ENCODE measurements at regions not wholly inside any gene's neighbourhood (a gene's known extent, or its start where the extent isn't known, plus 50 kb on each side); places are given as distances from the start of the nearest gene placed in this dataset.
"Not testable (repeated sequence)": the region's sequence is repeated elsewhere in the genome, so short reads cannot be mapped to it uniquely, and the experiment has no call there.

DNA sequence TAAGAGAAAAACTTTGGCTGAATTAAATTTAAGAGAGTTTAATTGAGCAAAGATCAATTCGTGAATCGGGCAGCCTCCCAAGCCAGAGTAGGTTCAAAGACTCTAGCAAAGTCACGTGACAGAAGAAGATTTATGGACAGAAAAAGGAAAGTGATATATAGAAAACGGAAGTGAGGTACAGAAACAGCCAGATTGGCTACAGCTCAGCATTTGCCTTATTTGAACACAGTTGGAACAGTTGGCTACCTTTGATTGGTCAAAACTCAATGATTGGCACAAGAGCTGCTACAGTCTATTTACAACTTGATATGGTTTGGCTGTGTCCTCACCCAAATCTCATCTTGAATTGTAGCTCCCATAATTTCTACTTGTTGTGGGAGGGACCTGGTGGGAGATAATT is 102.6 kb downstream of the PLG start:
- Histone ChIP-seq H3K27ac (ENCODE audit: low read length) (no peak overlapping the region), H3K9me3 (ENCODE audit: control insufficient read depth, low read depth, low read length) (no peaks in the 10 kb centered on the region), H3K4me1 (ENCODE audit: control insufficient read depth, low read depth, low read length) (no peaks in the 10 kb centered on the region), H3K27me3 (ENCODE audit: control insufficient read depth, insufficient read depth, low read length) (no peaks in the 10 kb centered on the region), H3K36me3 (ENCODE audit: control insufficient read depth, low read depth, low read length) (no peaks in the 10 kb centered on the region), H3K4me3 (ENCODE audit: low read length) (no peak overlapping the region), H3K9ac (ENCODE audit: low read length) (no peak overlapping the region)

DNA sequence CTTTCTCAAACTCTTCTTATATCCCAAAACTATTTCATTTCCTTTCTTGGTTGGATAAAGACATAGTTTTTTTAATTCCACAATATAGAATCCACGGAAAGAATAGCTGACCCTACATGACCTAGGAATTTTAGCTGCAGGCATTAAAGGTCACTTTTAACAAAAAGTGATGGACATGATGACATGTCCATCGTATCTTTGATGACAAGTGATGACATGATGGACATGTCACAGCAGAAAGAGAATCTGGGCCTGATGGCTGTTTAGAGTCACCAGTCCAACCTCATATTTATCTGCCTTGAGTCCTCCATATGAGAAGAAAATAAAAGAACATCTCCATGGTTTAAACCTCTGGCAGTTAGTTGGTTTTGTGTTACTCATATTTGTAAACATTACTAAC is 106.2 kb downstream of the PLG start:
- H3K4me1 ChIP-seq (ENCODE audit: control insufficient read depth, low read depth, low read length), result no peaks in the 10 kb centered on the region
- no peak overlapping the region for H3K4me3 ChIP-seq (ENCODE audit: low read length)
- no peak overlapping the region for H3K9ac ChIP-seq (ENCODE audit: low read length)
- H3K36me3 ChIP-seq (ENCODE audit: control insufficient read depth, low read depth, low read length), result no peaks in the 10 kb centered on the region
- H3K27me3 ChIP-seq (ENCODE audit: control insufficient read depth, insufficient read depth, low read length), result no peaks in the 10 kb centered on the region
- H3K9me3 ChIP-seq (ENCODE audit: control insufficient read depth, low read depth, low read length), result no peaks in the 10 kb centered on the region
- no peak overlapping the region for H3K27ac ChIP-seq (ENCODE audit: low read length)

DNA sequence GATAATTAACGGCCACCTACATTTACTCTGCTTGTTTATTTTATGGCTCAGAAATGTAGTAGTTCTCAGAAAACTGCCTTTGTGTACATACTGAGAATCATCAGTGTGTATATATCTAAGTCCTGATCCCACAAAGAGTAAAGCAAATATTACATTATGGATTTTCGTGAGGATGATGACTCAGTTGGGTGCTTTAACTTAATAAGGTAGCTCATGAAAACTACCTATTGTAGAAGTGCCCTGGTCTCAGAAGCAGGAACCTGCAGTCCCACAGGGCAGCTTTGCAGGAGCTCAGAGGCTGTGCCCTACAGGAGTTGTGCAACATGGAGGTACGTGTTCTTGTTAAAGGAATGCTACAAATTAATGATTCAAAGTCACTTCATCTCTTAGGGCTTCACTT is 108.2 kb downstream of the PLG start:
- Histone ChIP-seq H3K9me3 (ENCODE audit: control insufficient read depth, low read depth, low read length) (no peaks in the 10 kb centered on the region), H3K9ac (ENCODE audit: low read length) (no peak overlapping the region), H3K27me3 (ENCODE audit: control insufficient read depth, insufficient read depth, low read length) (no peaks in the 10 kb centered on the region), H3K27ac (ENCODE audit: low read length) (no peak overlapping the region), H3K4me1 (ENCODE audit: control insufficient read depth, low read depth, low read length) (no peaks in the 10 kb centered on the region), H3K4me3 (ENCODE audit: low read length) (no peak overlapping the region), H3K36me3 (ENCODE audit: control insufficient read depth, low read depth, low read length) (no peaks in the 10 kb centered on the region)

DNA sequence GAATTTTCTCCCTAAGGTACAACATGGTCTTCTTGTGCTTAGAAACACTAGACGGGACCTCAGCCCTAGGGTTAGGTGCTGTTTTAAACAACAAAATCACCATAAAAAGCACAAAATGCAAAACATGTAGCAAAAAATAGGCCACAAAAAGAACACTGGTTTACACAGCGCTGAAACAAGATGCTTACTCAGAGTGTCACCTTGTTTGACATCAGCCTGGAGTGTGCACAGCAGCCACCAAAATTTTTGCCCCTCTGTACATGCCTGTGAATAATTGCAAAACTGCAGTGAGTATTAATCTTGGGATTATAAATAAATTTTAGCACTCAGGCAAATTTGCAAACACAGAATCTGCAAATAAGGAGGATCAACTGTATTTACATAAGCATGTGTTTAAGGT is 110.1 kb downstream of the PLG start:
- Histone ChIP-seq H3K36me3 (ENCODE audit: control insufficient read depth, low read depth, low read length) (no peaks in the 10 kb centered on the region), H3K4me1 (ENCODE audit: control insufficient read depth, low read depth, low read length) (no peaks in the 10 kb centered on the region), H3K9ac (ENCODE audit: low read length) (no peak overlapping the region), H3K4me3 (ENCODE audit: low read length) (no peak overlapping the region), H3K27ac (ENCODE audit: low read length) (no peak overlapping the region), H3K9me3 (ENCODE audit: control insufficient read depth, low read depth, low read length) (no peaks in the 10 kb centered on the region), H3K27me3 (ENCODE audit: control insufficient read depth, insufficient read depth, low read length) (no peaks in the 10 kb centered on the region)

DNA sequence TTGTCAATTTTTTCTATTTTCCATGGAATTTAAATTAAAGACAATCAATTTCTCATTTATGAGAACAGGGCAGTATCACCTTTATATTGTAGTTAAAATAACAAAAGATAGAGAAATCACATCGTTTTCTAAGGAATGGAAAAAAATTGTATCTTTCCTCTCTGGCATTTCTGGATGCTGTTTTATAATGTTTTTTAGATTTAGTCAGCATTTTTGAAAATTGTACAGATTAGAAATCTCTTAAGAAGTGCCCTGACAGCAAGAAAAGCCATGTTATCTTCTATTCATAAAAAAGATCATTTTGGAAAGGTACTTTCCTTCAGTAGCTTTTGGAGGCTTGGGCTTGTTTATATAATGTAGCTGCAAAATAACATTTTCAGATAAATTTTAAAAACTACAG is 116.9 kb downstream of the PLG start:
- Histone ChIP-seq H3K9me3 (ENCODE audit: control insufficient read depth, low read depth, low read length) (peaks cover 3% of the 10 kb centered on the region), H3K4me1 (ENCODE audit: control insufficient read depth, low read depth, low read length) (no peaks in the 10 kb centered on the region), H3K27me3 (ENCODE audit: control insufficient read depth, insufficient read depth, low read length) (no peaks in the 10 kb centered on the region), H3K36me3 (ENCODE audit: control insufficient read depth, low read depth, low read length) (no peaks in the 10 kb centered on the region), H3K4me3 (ENCODE audit: low read length) (no peak overlapping the region), H3K27ac (ENCODE audit: low read length) (no peak overlapping the region), H3K9ac (ENCODE audit: low read length) (no peak overlapping the region)

DNA sequence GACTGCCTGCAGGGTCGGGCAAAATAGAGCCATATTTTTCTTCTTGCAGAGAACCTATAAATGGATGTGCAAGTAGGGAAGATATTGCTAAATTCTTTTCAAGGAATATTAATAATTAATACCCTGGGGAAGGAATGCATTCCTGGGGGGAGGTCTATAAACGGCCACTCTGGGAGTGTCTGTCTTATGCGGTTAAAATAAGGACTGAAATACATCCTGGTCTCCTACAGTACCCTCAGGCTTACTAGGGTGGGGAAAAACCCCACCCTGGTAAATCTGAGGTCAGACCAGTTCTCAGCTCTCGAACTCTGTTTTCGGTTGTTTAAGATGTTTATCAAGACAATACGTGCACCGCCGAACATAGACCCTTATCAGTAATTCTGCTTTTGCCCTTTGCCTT is 118.6 kb downstream of the PLG start:
- H3K9me3 ChIP-seq (ENCODE audit: control insufficient read depth, low read depth, low read length); H3K27ac ChIP-seq (ENCODE audit: low read length); H3K4me1 ChIP-seq (ENCODE audit: control insufficient read depth, low read depth, low read length); H3K9ac ChIP-seq (ENCODE audit: low read length); H3K4me3 ChIP-seq (ENCODE audit: low read length); H3K36me3 ChIP-seq (ENCODE audit: control insufficient read depth, low read depth, low read length); H3K27me3 ChIP-seq (ENCODE audit: control insufficient read depth, insufficient read depth, low read length): not testable (repeated sequence)

DNA sequence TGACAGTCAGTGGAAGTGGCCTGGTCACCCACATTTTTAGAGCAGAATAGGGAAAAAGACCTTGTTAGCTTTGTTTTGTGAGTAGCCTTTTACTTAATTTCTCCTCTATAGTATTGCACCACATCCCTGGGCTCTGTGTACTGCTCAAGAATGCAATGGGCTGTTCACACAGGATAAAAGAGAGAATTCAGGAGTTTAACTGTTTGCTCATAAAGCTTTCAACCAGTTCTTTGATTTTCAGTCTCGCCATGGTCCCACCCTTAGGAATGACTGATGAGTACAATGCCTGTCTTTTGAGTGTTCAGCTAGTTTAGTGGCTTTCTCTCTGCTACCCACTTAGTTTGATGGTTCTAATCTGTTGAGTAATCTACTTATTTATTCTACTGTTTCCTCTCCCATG is 129.7 kb downstream of the PLG start:
- Histone ChIP-seq H3K9ac (ENCODE audit: low read length) (no peak overlapping the region), H3K4me1 (ENCODE audit: control insufficient read depth, low read depth, low read length) (no peaks in the 10 kb centered on the region), H3K36me3 (ENCODE audit: control insufficient read depth, low read depth, low read length) (no peaks in the 10 kb centered on the region), H3K27ac (ENCODE audit: low read length) (no peak overlapping the region), H3K9me3 (ENCODE audit: control insufficient read depth, low read depth, low read length) (no peaks in the 10 kb centered on the region), H3K4me3 (ENCODE audit: low read length) (no peak overlapping the region), H3K27me3 (ENCODE audit: control insufficient read depth, insufficient read depth, low read length) (no peaks in the 10 kb centered on the region)

DNA sequence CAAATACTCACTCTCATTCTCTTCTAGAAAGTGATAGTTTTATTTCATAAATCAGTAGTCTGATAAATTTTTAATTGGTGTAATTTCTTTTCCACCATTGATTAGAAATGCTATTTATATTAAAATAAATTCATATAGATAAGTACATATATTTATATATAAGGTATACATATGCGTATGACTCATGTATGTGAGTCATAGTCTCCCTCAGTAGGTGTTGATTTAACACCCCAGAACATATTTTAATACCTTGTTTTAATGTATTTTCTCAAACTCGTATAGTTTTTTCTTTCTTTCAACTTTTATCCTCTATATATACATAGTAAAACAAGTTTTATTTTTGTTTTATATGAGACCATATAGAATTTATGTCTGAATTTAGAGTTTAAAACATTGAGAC is 130.4 kb downstream of the PLG start:
- H3K9ac ChIP-seq (ENCODE audit: low read length), result no peak overlapping the region
- no peaks in the 10 kb centered on the region for H3K4me1 ChIP-seq (ENCODE audit: control insufficient read depth, low read depth, low read length)
- H3K27ac ChIP-seq (ENCODE audit: low read length), result no peak overlapping the region
- no peak overlapping the region for H3K4me3 ChIP-seq (ENCODE audit: low read length)
- no peaks in the 10 kb centered on the region for H3K27me3 ChIP-seq (ENCODE audit: control insufficient read depth, insufficient read depth, low read length)
- no peaks in the 10 kb centered on the region for H3K36me3 ChIP-seq (ENCODE audit: control insufficient read depth, low read depth, low read length)
- H3K9me3 ChIP-seq (ENCODE audit: control insufficient read depth, low read depth, low read length), result no peaks in the 10 kb centered on the region

DNA sequence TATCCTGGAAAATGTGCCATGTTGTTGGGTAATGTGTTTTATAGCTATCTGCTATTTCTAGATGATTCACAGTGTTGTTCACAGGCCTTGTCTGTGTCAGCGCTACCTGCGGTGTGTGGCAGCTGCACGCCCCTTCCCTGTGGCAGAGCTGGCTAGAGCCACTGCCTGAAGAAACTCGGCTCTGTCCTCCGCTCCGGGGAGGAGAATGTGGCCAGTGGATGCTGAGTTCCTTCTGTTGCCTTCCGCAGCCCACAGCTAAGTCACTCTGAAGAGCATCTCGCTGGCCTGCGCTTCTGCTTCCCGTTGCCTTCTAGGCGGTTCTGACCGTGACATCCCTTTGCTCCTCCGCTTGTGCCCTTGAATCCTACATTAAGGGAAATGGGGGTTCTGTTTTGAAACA is 135.1 kb downstream of the PLG start:
- no peak overlapping the region for H3K9ac ChIP-seq (ENCODE audit: low read length)
- no peaks in the 10 kb centered on the region for H3K36me3 ChIP-seq (ENCODE audit: control insufficient read depth, low read depth, low read length)
- no peak overlapping the region for H3K27ac ChIP-seq (ENCODE audit: low read length)
- no peaks in the 10 kb centered on the region for H3K27me3 ChIP-seq (ENCODE audit: control insufficient read depth, insufficient read depth, low read length)
- no peaks in the 10 kb centered on the region for H3K9me3 ChIP-seq (ENCODE audit: control insufficient read depth, low read depth, low read length)
- no peaks in the 10 kb centered on the region for H3K4me1 ChIP-seq (ENCODE audit: control insufficient read depth, low read depth, low read length)
- no peak overlapping the region for H3K4me3 ChIP-seq (ENCODE audit: low read length)

DNA sequence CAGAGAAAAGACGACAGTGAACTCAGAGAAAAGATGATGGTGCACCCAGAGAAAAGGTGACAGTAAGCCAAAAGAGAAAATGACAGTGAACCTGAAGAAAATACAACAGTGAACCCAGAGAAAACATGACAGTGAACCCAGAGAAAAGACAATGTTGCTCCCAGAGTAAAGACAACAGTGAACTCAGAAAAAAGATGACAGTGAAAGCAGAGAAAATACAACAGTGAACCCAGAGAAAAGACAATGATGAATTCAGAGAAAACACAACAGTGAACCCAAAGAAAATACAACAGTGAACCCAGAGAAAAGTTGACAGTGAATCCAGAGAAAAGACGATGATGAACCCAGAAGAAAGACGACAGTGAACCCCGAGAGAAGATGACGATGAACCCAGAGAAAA is 140.5 kb upstream of the MAP3K4 start:
- H3K4me3 ChIP-seq (ENCODE audit: low read length), result no peak overlapping the region
- H3K27me3 ChIP-seq (ENCODE audit: control insufficient read depth, insufficient read depth, low read length), result no peaks in the 10 kb centered on the region
- no peaks in the 10 kb centered on the region for H3K9me3 ChIP-seq (ENCODE audit: control insufficient read depth, low read depth, low read length)
- H3K9ac ChIP-seq (ENCODE audit: low read length), result no peak overlapping the region
- H3K27ac ChIP-seq (ENCODE audit: low read length), result no peak overlapping the region
- H3K4me1 ChIP-seq (ENCODE audit: control insufficient read depth, low read depth, low read length), result no peaks in the 10 kb centered on the region
- H3K36me3 ChIP-seq (ENCODE audit: control insufficient read depth, low read depth, low read length), result no peaks in the 10 kb centered on the region

DNA sequence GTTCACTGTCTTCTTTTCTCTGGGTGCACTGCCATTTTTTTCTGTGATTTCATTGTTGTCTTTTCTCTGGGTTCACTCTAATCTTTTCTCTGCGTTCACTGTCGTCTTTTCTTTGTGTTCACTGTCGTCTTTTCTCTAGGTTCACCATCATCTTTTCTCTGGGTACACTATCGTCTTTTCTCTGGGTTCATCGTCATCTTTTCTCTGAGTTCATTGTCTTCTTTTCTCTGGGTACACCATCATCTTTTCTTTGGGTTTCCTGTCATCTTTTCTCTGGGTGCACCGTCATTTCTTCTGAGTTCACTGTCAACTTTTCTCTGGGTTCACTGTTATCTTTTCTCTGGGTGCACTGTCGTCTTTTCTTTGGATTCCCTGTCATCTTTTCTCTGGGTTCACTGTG is 137.6 kb upstream of the MAP3K4 start:
- H3K4me1 ChIP-seq (ENCODE audit: control insufficient read depth, low read depth, low read length), result no peaks in the 10 kb centered on the region
- H3K4me3 ChIP-seq (ENCODE audit: low read length), result no peak overlapping the region

DNA sequence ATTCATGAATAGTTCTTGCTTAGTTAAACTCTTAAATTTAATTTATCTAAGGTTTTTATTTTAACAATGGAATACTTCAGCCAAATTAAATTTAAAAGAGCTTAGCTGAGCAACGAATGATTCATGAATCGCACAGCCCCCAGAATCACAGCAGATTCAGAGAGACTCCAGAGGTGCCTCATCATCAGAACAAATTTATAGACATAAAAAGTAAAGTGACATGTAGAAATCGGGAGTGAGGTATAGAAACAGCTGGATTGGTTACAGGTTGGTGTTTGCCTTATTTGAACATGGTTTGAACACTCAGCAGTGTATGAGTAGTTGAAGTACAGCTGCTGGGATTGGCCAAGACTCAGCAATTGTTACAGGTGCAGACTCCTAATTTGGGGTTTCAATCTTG is 132.7 kb upstream of the MAP3K4 start:
- Histone ChIP-seq H3K9me3 (ENCODE audit: control insufficient read depth, low read depth, low read length) (no peaks in the 10 kb centered on the region), H3K4me3 (ENCODE audit: low read length) (no peak overlapping the region), H3K27me3 (ENCODE audit: control insufficient read depth, insufficient read depth, low read length) (no peaks in the 10 kb centered on the region), H3K36me3 (ENCODE audit: control insufficient read depth, low read depth, low read length) (no peaks in the 10 kb centered on the region), H3K4me1 (ENCODE audit: control insufficient read depth, low read depth, low read length) (no peaks in the 10 kb centered on the region), H3K9ac (ENCODE audit: low read length) (no peak overlapping the region), H3K27ac (ENCODE audit: low read length) (no peak overlapping the region)

More for the DNA sequence above, 137.6 kb upstream of the MAP3K4 start:
- H3K9me3 ChIP-seq (ENCODE audit: control insufficient read depth, low read depth, low read length), result no peaks in the 10 kb centered on the region
- no peak overlapping the region for H3K9ac ChIP-seq (ENCODE audit: low read length)
- no peak overlapping the region for H3K27ac ChIP-seq (ENCODE audit: low read length)
- no peaks in the 10 kb centered on the region for H3K27me3 ChIP-seq (ENCODE audit: control insufficient read depth, insufficient read depth, low read length)
- H3K36me3 ChIP-seq (ENCODE audit: control insufficient read depth, low read depth, low read length), result no peaks in the 10 kb centered on the region

DNA sequence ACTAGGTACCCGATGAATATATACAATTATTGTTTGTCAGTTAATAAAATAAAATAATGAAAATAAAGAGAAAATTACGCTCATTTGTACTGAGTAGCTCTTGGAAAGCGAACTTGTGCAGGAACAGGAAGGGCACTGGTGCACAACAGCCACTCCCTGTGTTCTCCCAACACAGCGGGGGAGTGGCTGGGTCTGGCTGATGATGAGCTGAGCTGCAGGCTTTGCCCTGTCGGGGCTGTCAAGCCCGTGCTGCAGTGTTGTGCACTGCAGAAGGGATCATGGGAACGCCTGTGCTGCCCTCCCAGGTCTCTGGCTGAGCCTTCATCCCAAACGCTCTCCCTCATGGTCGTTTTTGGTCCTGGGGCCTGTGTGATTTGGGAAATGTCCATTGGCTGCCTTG is 131.7 kb upstream of the MAP3K4 start:
- no peaks in the 10 kb centered on the region for H3K36me3 ChIP-seq (ENCODE audit: control insufficient read depth, low read depth, low read length)
- H3K27me3 ChIP-seq (ENCODE audit: control insufficient read depth, insufficient read depth, low read length), result no peaks in the 10 kb centered on the region
- no peak overlapping the region for H3K27ac ChIP-seq (ENCODE audit: low read length)
- H3K9me3 ChIP-seq (ENCODE audit: control insufficient read depth, low read depth, low read length), result no peaks in the 10 kb centered on the region
- no peaks in the 10 kb centered on the region for H3K4me1 ChIP-seq (ENCODE audit: control insufficient read depth, low read depth, low read length)
- no peak overlapping the region for H3K9ac ChIP-seq (ENCODE audit: low read length)
- no peak overlapping the region for H3K4me3 ChIP-seq (ENCODE audit: low read length)

Measured in iPS-18a (cell line).